HepG2 (cell line): ENCODE measurements at regions not wholly inside any gene's neighbourhood (a gene's known extent, or its start where the extent isn't known, plus 50 kb on each side); places are given as distances from the start of the nearest gene placed in this dataset.

ENCODE experiments used
- ATAC-seq: fragments of 200-7000 bp; cut with Tn5 transposase; 3 replicates; pipeline ENCODE4 v1.9.1; 2020; ENCODE audit warnings: mild to moderate bottlenecking, moderate library complexity
- BruUV-seq: library from RNA; stranded (reverse); fragments of 400-500 nt; replicated peaks from 2 replicates; lab custom pipeline; 2021; lab: Mats Ljungman, UMichigan
- CTCF ChIA-PET: fragments of 300-600 bp; formaldehyde crosslinking; extraction: SDS; loops from one replicate; lab custom pipeline; 2021; ENCODE audit warnings: low total read pairs, inconsistent platforms, low intra/inter-chr PET ratio; lab: Yijun Ruan, JAX
- POLR2A ChIA-PET: fragments of 350-600 bp; sonication (Branson Sonifier 250); formaldehyde crosslinking; loops from one replicate; lab custom pipeline; 2020; ENCODE audit warnings: antibody characterized with exemption, inconsistent platforms; lab: Yijun Ruan, JAX
- DNase-seq: peaks from one replicate; pipeline ENCODE4 v3.0.0-alpha.2; 2015; ENCODE audit warnings: low spot score
- FAIRE-seq: peaks from 3 replicates; lab custom pipeline; 2011; peaks lifted over from hg19 to GRCh38; lab: Jason Lieb, UNC
- H2AFZ ChIP-seq: one replicate; pipeline ENCODE4 v1.6.1; 2011; ENCODE audit warnings: low read length, inconsistent platforms
- H3K27ac ChIP-seq: fragments of 300-600 bp; 3 replicates; pipeline ENCODE4 v1.8.0; 2011; ENCODE audit warnings: mixed run types, mild to moderate bottlenecking, mixed read lengths, low read length, inconsistent platforms; ENCODE audit not compliant: insufficient read depth; ENCODE audit errors: extremely low read length
- H3K27me3 ChIP-seq, 2 experiments: fragments of 200-600 bp in 1 of 2; 2 replicates in 1 of 2; 3 replicates in 1 of 2; pipeline versions ENCODE4 v1.6.0 to v1.8.0; 2011; ENCODE audit warnings: low read length in 2 of 2, mild to moderate bottlenecking in 2 of 2, moderate library complexity in 2 of 2, inconsistent platforms in 1 of 2; ENCODE audit not compliant: insufficient read depth in 2 of 2, control insufficient read depth in 1 of 2
- H3K36me3 ChIP-seq, 2 experiments: fragments of 200-600 bp in 1 of 2; replicated peaks in 1 of 2; 2 replicates in 1 of 2; 3 replicates in 1 of 2; pipeline versions ENCODE4 v1.5.1 to v1.8.0; 2011; ENCODE audit warnings: low read length in 2 of 2, inconsistent platforms in 1 of 2; ENCODE audit not compliant: insufficient read depth in 2 of 2, control insufficient read depth in 1 of 2
- H3K4me1 ChIP-seq: 2 replicates; pipeline ENCODE4 v1.5.1; 2012; ENCODE audit warnings: low read length, inconsistent platforms; ENCODE audit not compliant: insufficient read depth
- H3K4me2 ChIP-seq: 2 replicates; pipeline ENCODE4 v1.6.0; 2011; ENCODE audit warnings: low read depth, low read length, inconsistent platforms
- H3K4me3 ChIP-seq, 3 experiments: fragments of 200-600 bp in 1 of 3; sonication (generic), shearing (Covaris generic) in 1 of 3; replicated peaks in 1 of 3; 2 replicates each; pipeline ENCODE4 v1.5.1; 2011 to 2016; ENCODE audit warnings: low read length in 3 of 3, inconsistent platforms in 2 of 3, low read depth in 2 of 3, mild to moderate bottlenecking in 2 of 3, control low read depth in 1 of 3, mixed read lengths in 1 of 3; ENCODE audit not compliant: insufficient read depth in 1 of 3
- H3K79me2 ChIP-seq: one replicate; pipeline ENCODE4 v1.6.1; 2011; ENCODE audit warnings: low read length, inconsistent platforms; ENCODE audit not compliant: insufficient read depth
- H3K9ac ChIP-seq: 2 replicates; pipeline ENCODE4 v1.6.0; 2011; ENCODE audit warnings: mild to moderate bottlenecking, low read depth, low read length, inconsistent platforms; ENCODE audit not compliant: insufficient read depth
- H3K9me3 ChIP-seq: 2 replicates; pipeline ENCODE4 v1.5.1; 2012; ENCODE audit warnings: mild to moderate bottlenecking, low read length
- H4K20me1 ChIP-seq: 2 replicates; pipeline ENCODE4 v1.6.0; 2011; ENCODE audit warnings: inconsistent platforms, mild to moderate bottlenecking, low read length, moderate library complexity; ENCODE audit not compliant: insufficient read depth
- ATF6 ChIP-seq: sonication (generic); formaldehyde crosslinking; conservative IDR thresholded peaks from 2 replicates; pipeline ENCODE4 v1.4.0; 2020; ENCODE audit warnings: missing genetic modification reagents
- BCL3 ChIP-seq: sonication (generic); formaldehyde crosslinking; IDR thresholded peaks from 2 replicates; pipeline ENCODE4 v1.5.1; 2020; ENCODE audit warnings: mild to moderate bottlenecking, missing genetic modification reagents, moderate library complexity
- FOXO1 ChIP-seq: sonication (generic); formaldehyde crosslinking; IDR thresholded peaks from 2 replicates; pipeline ENCODE4 v1.4.0; 2020; ENCODE audit warnings: missing genetic modification reagents
- FUBP1 ChIP-seq: sonication (generic); formaldehyde crosslinking; IDR thresholded peaks from 2 replicates; pipeline ENCODE4 v1.5.1; 2020; ENCODE audit warnings: missing genetic modification reagents, mild to moderate bottlenecking, borderline replicate concordance
- HDAC6 ChIP-seq: fragments of 200-600 bp; sonication (generic); IDR thresholded peaks from 2 replicates; pipeline ENCODE4 v1.7.0; 2017; ENCODE audit warnings: mild to moderate bottlenecking, antibody characterized with exemption, low read length, low read depth
- KMT2B ChIP-seq: IDR thresholded peaks from 2 replicates; pipeline ENCODE4 v1.6.1; 2016; ENCODE audit warnings: missing genetic modification reagents, missing compliant biosample characterization
- MEIS2 ChIP-seq: sonication (generic); formaldehyde crosslinking; IDR thresholded peaks from 2 replicates; pipeline ENCODE4 v1.9.0; 2021; ENCODE audit warnings: mild to moderate bottlenecking, missing genetic modification reagents
- SAP130 ChIP-seq: IDR thresholded peaks from 2 replicates; pipeline ENCODE4 v1.6.1; 2016; ENCODE audit warnings: low read depth
- TP53 ChIP-seq: sonication (generic); formaldehyde crosslinking; conservative IDR thresholded peaks from 2 replicates; pipeline ENCODE4 v1.4.0; 2020; ENCODE audit warnings: missing genetic modification reagents
- ZBTB10 ChIP-seq: sonication (generic); formaldehyde crosslinking; IDR thresholded peaks from 2 replicates; pipeline ENCODE4 v1.4.0; 2020; ENCODE audit warnings: missing genetic modification reagents, borderline replicate concordance
- ZC3H13 ChIP-seq: sonication (generic); formaldehyde crosslinking; IDR thresholded peaks from 2 replicates; pipeline ENCODE4 v1.8.1; 2023; ENCODE audit warnings: mild to moderate bottlenecking, missing genetic modification reagents, moderate library complexity
- ZNF263 ChIP-seq: sonication (generic); formaldehyde crosslinking; IDR thresholded peaks from 2 replicates; pipeline ENCODE4 v1.4.0; 2020; ENCODE audit warnings: missing genetic modification reagents
- ZNF264 ChIP-seq: sonication (generic); formaldehyde crosslinking; IDR thresholded peaks from 2 replicates; pipeline ENCODE4 v1.4.0; 2020; ENCODE audit warnings: missing genetic modification reagents
- ZNF335 ChIP-seq: sonication (generic); formaldehyde crosslinking; IDR thresholded peaks from 2 replicates; pipeline ENCODE4 v1.4.0; 2020; ENCODE audit warnings: missing genetic modification reagents
- ZNF552 ChIP-seq: sonication (generic); formaldehyde crosslinking; IDR thresholded peaks from 2 replicates; pipeline ENCODE4 v1.9.0; 2022; ENCODE audit warnings: missing genetic modification reagents, mild to moderate bottlenecking, borderline replicate concordance
- ZNF639 ChIP-seq: conservative IDR thresholded peaks from 2 replicates; pipeline ENCODE4 v1.6.1; 2018; ENCODE audit warnings: missing genetic modification reagents
- ZNF644 ChIP-seq: IDR thresholded peaks from 2 replicates; pipeline ENCODE4 v1.6.1; 2016; ENCODE audit warnings: low read depth
- ZSCAN22 ChIP-seq: sonication (generic); formaldehyde crosslinking; IDR thresholded peaks from 2 replicates; pipeline ENCODE4 v1.4.0; 2020; ENCODE audit warnings: mild to moderate bottlenecking, missing genetic modification reagents
- WGBS: methylation state at CpG from one replicate; pipeline ENCODE4 v1.1.6; 2017; ENCODE audit warnings: low lambda C conversion rate; 5-methylcytosine and 5-hydroxymethylcytosine counted together
- in situ Hi-C: cut with HindIII; loops from 2 replicates; pipeline ENCODE4 v1.10.0; 2017; ENCODE audit warnings: low pct_unique_long_range_greater_than_20kb; ENCODE audit not compliant: extremely low pct_ligation_motif_present
- intact Hi-C: fragments of 100-400 bp; cut with micrococcal nuclease; formaldehyde crosslinking; loops from one replicate; pipeline ENCODE4 v1.10.0; 2022; ENCODE audit not compliant: unreplicated experiment

- FAIRE-seq, result no peak
Observed at GRCh38 chr4:136931781-136932180, 600.5 kb downstream of the PCDH18 start.

More at GRCh38 chr4:136931781-136932180, 600.5 kb downstream of the PCDH18 start:
- DNase-seq (no peak), ATAC-seq (no peak)
- ChIA-PET CTCF (no interaction called here), POLR2A (no interaction called here)
- Histone ChIP-seq H3K79me2 (no peaks in the 10 kb centered on the region), H3K27me3 (no peaks in the 10 kb centered on the region), H3K4me3 (no peak overlapping the region), H3K27ac (no peak overlapping the region), H3K9me3 (no peaks in the 10 kb centered on the region), H2AFZ (no peak overlapping the region), H3K36me3 (no peaks in the 10 kb centered on the region), H4K20me1 (no peaks in the 10 kb centered on the region), H3K9ac (no peak overlapping the region), H3K4me2 (no peak overlapping the region), H3K4me1 (no peaks in the 10 kb centered on the region)
- intact Hi-C loops, result no loop called here
- TF ChIP-seq ZNF264 (CRISPR knock-in tag) (no peak), ZNF639 (CRISPR knock-in tag) (no peak), SAP130 (CRISPR knock-in tag) (no peak), TP53 (CRISPR knock-in tag) (no peak), KMT2B (CRISPR knock-in tag) (no peak), ZSCAN22 (CRISPR knock-in tag) (no peak), ATF6 (CRISPR knock-in tag) (no peak), FOXO1 (no peak), ZNF263 (CRISPR knock-in tag) (no peak), ZC3H13 (CRISPR knock-in tag) (no peak), BCL3 (CRISPR knock-in tag) (no peak), HDAC6 (no peak), ZBTB10 (CRISPR knock-in tag) (no peak), MEIS2 (CRISPR knock-in tag) (no peak), FUBP1 (CRISPR knock-in tag) (no peak), ZNF644 (CRISPR knock-in tag) (no peak), ZNF552 (no peak), ZNF335 (CRISPR knock-in tag) (no peak)
- in situ Hi-C loops, result no loop called here
- BruUV-seq, result no TSS peak
- 0% methylated on average over 2 of the region's 2 CpGs for WGBS
